ENCODE measurements at regions not wholly inside any gene's neighbourhood (a gene's known extent, or its start where the extent isn't known, plus 50 kb on each side); places are given as distances from the start of the nearest gene placed in this dataset.

DNA sequence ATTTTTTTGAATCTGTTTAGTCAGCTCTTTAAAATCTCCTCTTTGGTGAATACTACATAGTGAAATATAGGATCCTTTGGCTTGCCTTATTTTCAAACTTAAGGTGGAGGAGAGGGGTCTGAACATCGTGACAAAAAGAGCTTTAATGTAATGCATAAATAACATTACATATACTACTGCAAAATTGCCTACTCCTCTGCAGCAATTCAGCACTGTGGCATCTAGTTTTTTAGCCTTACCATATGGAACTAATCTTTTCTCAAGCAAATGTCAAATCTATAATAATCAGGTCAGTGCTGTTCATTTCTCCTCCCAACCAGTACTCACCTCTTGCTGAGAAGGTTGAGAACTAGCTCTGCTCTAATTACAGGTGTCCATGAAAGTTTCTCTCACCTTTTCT, 394.0 kb upstream of the CDIN1 start:
- H2BK120ac ChIP-seq (ENCODE audit: low read depth, low read length, poor library complexity, severe bottlenecking), result no peak overlapping the region
- no peaks in the 10 kb centered on the region; the same call in 1 of the 2 replicates for H3K27me3 Mint-ChIP-seq (ENCODE audit: low read depth)
- no peak overlapping the region for H2BK12ac ChIP-seq (ENCODE audit: insufficient read length, low read depth, low read length)
- no peaks in the 10 kb centered on the region for H3K27me3 ChIP-seq (ENCODE audit: insufficient read depth, low read length)
- H3K79me1 ChIP-seq (ENCODE audit: insufficient read depth, low read depth, low read length, poor library complexity, severe bottlenecking), result no peaks in the 10 kb centered on the region
- no peaks in the 10 kb centered on the region for H4K20me1 ChIP-seq (ENCODE audit: control insufficient read depth, insufficient read depth, insufficient read length)
- no peaks in the 10 kb centered on the region for H3K4me1 ChIP-seq (ENCODE audit: insufficient read depth, low read length)
- H3K27ac Mint-ChIP-seq, result no peak overlapping the region
- no peak overlapping the region for H3T11ph ChIP-seq (ENCODE audit: low read length)
- H4K91ac ChIP-seq (ENCODE audit: insufficient read length, low read depth, low read length), result no peak overlapping the region
- H3K9ac ChIP-seq (ENCODE audit: extremely low read depth, insufficient read length, low read length), result no peak overlapping the region
- WGBS (ENCODE audit: extremely low coverage, insufficient read length, low lambda C conversion rate), result no CpG with 5 or more reads among the region's 1 CpG
- H3K23ac ChIP-seq (ENCODE audit: insufficient read length, low read depth, low read length), result no peak overlapping the region
- no peak overlapping the region for H3K27ac ChIP-seq (ENCODE audit: insufficient read length, low read depth, low read length)
- H3K4me1 Mint-ChIP-seq, result no peaks in the 10 kb centered on the region
- H3K4me3 Mint-ChIP-seq, result no peak overlapping the region
- H3K9me3 ChIP-seq (ENCODE audit: control insufficient read depth, low read depth, low read length), result no peaks in the 10 kb centered on the region
- no peak overlapping the region for H2BK20ac ChIP-seq (ENCODE audit: low read depth, low read length, poor library complexity, severe bottlenecking)
- no peak overlapping the region for H2BK5ac ChIP-seq (ENCODE audit: insufficient read length, low read length)
- H3K4me2 ChIP-seq (ENCODE audit: insufficient read depth, insufficient read length, low read length), result no peak overlapping the region
- no peak overlapping the region for H2AFZ ChIP-seq (ENCODE audit: low read length)
- H3K9me3 Mint-ChIP-seq, result no peaks in the 10 kb centered on the region
- no peak overlapping the region for H4K8ac ChIP-seq (replicated peaks; ENCODE audit: insufficient read length, low read depth, low read length)
- H3K56ac ChIP-seq (ENCODE audit: insufficient read length, low read depth, low read length), result no peak overlapping the region
- no peaks in the 10 kb centered on the region for H3K79me2 ChIP-seq (ENCODE audit: insufficient read depth, low read length)
- H3K23me2 ChIP-seq (ENCODE audit: insufficient read length, low read depth, low read length, poor library complexity, severe bottlenecking), result no peaks in the 10 kb centered on the region
- no peak overlapping the region for H2AK5ac ChIP-seq (ENCODE audit: insufficient read length, low read length)
- H3K14ac ChIP-seq (ENCODE audit: insufficient read depth, low read length), result no peak overlapping the region
- TF ChIP-seq, protein P1, sequence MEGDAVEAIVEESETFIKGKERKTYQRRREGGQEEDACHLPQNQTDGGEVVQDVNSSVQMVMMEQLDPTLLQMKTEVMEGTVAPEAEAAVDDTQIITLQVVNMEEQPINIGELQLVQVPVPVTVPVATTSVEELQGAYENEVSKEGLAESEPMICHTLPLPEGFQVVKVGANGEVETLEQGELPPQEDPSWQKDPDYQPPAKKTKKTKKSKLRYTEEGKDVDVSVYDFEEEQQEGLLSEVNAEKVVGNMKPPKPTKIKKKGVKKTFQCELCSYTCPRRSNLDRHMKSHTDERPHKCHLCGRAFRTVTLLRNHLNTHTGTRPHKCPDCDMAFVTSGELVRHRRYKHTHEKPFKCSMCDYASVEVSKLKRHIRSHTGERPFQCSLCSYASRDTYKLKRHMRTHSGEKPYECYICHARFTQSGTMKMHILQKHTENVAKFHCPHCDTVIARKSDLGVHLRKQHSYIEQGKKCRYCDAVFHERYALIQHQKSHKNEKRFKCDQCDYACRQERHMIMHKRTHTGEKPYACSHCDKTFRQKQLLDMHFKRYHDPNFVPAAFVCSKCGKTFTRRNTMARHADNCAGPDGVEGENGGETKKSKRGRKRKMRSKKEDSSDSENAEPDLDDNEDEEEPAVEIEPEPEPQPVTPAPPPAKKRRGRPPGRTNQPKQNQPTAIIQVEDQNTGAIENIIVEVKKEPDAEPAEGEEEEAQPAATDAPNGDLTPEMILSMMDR (conservative IDR thresholded peaks at IDR 0.05), result no peak
- no peak overlapping the region for H4K5ac ChIP-seq (ENCODE audit: insufficient read length, low read depth, low read length)
- peaks cover 0 to 1% (median 1%) of the 10 kb centered on the region in 3 experiments; a peak in 3 of 7 replicates for H3K36me3 Mint-ChIP-seq (ENCODE audit: insufficient read depth in 1 of 3, low read depth in 3 of 3)
- H3K4ac ChIP-seq (ENCODE audit: low read depth, low read length), result no peak overlapping the region
- H2BK15ac ChIP-seq (ENCODE audit: low read depth, low read length), result no peak overlapping the region
- H3K18ac ChIP-seq (ENCODE audit: insufficient read length, low read depth, low read length), result no peak overlapping the region
- no peak for DNase-seq

Measured in H9 (cell line).